Tibial nerve (tissue), 4 donors: ENCODE measurements at regions not wholly inside any gene's neighbourhood (a gene's known extent, or its start where the extent isn't known, plus 50 kb on each side); places are given as distances from the start of the nearest gene placed in this dataset.

ENCODE experiments used
- CTCF ChIP-seq, 5 experiments: fragments of 200-600 bp in 3 of 5; fragments of 450-650 bp in 2 of 5; sonication (generic) in 3 of 5; IDR thresholded peaks; one replicate each; pipeline ENCODE4 v1.5.1; 2016 to 2019; ENCODE audit warnings: antibody characterized with exemption in 5 of 5, mild to moderate bottlenecking in 3 of 5, moderate library complexity in 2 of 5
- EP300 ChIP-seq, 2 donors: sonication (generic); formaldehyde crosslinking; IDR thresholded peaks; one replicate each; pipeline ENCODE4 v1.6.1; 2017; ENCODE audit warnings: antibody characterized with exemption in 2 of 2, mild to moderate bottlenecking in 1 of 2
- POLR2A ChIP-seq, 2 donors: fragments of 450-650 bp; IDR thresholded peaks; one replicate each; pipeline ENCODE4 v1.6.1; 2017; ENCODE audit warnings: antibody characterized with exemption in 2 of 2, mild to moderate bottlenecking in 2 of 2, moderate library complexity in 2 of 2

- TF ChIP-seq CTCF (IDR thresholded peaks at IDR 0.05) (no peak), EP300 (IDR thresholded peaks at IDR 0.05) (no peak), POLR2A (IDR thresholded peaks at IDR 0.05) (no peak)
Observed at GRCh38 chr17:63295288-63295687, 150.8 kb downstream of the CYB561 start.
